HG02970 (cell line): ENCODE measurements at regions not wholly inside any gene's neighbourhood (a gene's known extent, or its start where the extent isn't known, plus 50 kb on each side); places are given as distances from the start of the nearest gene placed in this dataset.

Experiments used
- ATAC-seq: cut with Tn5 transposase; IDR thresholded peaks from one replicate; pipeline ENCODE4 v1.9.1; 2021; ENCODE audit warnings: mild to moderate bottlenecking, moderate library complexity, moderate number of reproducible peaks; ENCODE audit not compliant: unreplicated experiment, low FRiP score

DNA sequence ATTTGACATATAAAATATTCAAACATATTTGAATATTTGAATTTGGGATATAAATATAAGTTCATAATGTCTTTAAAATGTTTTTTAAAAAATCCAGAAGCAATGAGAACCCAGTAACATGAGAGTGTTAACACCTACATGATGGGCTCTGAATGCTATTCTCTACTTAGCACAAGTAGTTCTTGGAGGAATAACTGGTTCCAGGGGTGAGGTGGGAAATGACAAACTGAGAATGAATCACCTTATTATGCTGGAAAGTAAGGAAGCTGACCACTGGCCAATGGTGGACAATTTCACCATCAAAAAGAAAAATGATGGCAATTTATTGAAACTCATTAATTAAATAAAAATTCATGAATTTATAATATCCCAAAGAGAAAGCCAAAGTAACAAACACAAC is 79.6 kb upstream of the NABP1 start:
- ATAC-seq: no peak

- ATAC-seq: no peak
These were observed 76.9 kb upstream of the NABP1 start for GRCh38 chr2:191601060-191601459.

GRCh38 chr2:191604154-191604553 is 73.8 kb upstream of the NABP1 start:
- no peak for ATAC-seq

DNA sequence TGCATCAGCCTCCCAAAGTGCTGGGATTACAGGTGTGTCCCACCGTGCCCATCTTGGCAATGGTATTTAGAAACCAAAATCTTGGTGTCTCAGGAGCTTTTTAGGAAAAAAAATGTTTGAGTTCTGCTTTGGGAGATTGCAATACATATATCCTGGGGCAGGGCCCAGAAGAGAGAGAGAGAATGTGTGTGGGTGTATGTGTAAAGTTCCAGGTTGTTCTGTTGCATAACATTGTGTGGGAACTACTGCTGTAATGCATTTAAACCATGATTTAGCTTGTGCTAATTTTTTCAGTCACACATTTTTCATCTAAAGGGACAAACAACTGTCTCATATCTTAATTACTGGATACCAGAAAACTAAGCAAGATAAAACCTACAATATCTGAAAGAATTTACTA is 70.8 kb upstream of the NABP1 start:
- ATAC-seq: no peak

- ATAC-seq: no peak
These were observed 67.2 kb upstream of the NABP1 start for GRCh38 chr2:191610756-191611155.

- ATAC-seq: peak; percentile 90
These were observed 66.3 kb upstream of the NABP1 start for GRCh38 chr2:191611614-191612013.

- ATAC-seq: no peak
These were observed 65.4 kb upstream of the NABP1 start for GRCh38 chr2:191612496-191612895.

DNA sequence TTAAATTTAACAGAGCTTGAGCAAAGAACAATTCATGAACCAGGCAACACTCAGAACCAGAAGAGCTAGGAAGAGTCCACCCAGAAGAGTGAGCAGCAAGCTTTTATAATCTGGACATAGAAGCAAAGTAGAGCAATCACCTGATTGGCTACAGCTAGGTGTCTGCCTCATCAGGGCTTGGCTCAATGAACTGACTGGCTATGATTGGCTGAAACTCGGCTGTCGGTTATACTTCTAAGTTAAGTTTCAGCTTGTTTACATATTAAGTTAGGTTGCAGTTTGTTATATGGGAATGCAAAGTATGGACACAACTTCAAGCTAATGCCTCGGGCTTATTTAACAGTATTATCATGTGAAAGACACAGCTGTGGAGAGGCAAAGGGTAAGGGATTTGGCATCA is 63.2 kb upstream of the NABP1 start:
- ATAC-seq: no peak

DNA sequence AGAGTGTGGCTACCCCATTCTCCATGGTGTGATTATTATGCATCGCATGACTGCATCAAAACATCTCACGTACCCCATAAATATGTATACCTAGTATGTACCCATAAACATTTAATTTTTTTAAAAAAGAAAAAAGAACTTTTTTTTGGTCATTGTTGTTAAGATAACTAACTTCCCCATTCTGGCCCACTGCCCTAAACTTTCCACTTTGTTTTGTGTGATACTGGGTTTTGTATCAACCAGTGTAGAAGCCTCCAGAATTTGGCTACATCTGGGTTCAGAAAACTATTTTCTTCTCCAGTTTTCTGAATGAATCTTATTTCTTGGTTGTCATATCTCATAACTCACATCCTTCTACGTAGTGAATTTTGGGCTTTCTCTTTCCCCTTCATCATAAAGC is 62.3 kb upstream of the NABP1 start:
- no peak for ATAC-seq

GRCh38 chr2:191617575-191617974 is 60.4 kb upstream of the NABP1 start:
- peak; percentile 88 for ATAC-seq

- no peak for ATAC-seq
These were observed 59.7 kb upstream of the NABP1 start for GRCh38 chr2:191618046-191618780.

DNA sequence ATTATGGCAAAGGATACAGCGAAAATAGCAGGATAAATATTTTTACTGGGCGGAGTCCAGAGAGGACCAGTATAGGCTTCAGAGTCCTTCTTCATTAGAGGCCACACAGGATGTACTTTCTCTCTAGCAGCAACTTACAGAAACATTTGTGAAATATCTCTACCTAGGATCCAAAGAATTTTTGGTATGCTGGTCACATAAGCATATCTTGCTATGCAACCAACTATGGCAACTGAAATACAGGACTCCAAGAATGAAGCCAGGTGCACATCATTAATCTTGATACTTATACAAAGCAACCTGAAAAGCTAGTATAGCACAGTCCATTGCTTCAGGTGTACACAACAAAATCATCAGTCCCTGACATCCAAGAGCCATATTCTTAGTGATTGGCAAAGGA is 59.1 kb upstream of the NABP1 start:
- no peak for ATAC-seq

DNA sequence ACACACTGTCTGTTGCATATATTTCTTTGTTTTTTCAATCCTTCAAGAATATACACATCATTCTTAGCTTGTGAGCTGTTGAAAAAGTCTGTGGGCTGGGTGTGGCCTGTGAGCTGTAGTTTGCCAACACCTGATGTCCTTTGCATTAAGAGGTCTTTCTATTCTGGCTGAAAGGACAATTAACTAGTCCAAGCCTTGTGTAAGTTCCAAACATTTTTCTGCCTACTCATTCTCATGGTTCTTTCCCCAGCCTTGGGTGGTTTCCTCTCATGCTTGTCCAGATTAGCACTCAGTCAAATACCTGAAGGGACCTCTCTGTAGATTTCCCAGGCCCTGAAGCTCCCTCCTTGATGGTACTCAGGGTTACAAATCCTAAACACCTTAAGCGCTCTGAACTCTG is 57.8 kb upstream of the NABP1 start:
- no peak for ATAC-seq

GRCh38 chr2:191622374-191623320 is 55.3 kb upstream of the NABP1 start:
- no peak for ATAC-seq

DNA sequence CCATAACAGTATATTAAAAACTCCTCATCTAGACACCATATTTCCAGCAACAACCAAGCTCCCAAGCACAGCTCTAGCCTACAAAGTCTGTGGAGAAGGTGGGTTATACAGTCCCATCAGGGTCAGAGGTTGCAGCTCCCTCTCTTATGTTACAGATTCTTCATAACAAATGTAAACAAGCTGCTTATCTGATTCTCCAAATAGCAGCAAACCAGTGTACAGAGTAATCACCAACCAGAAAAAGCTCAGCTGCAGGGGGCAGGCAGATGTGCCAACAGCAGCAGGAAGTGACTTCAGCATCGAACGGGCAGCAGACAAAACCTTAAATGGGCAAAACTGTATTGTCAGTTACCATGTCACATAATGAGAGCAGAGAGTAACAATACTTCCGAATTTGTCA is 52.9 kb upstream of the NABP1 start:
- ATAC-seq: no peak

DNA sequence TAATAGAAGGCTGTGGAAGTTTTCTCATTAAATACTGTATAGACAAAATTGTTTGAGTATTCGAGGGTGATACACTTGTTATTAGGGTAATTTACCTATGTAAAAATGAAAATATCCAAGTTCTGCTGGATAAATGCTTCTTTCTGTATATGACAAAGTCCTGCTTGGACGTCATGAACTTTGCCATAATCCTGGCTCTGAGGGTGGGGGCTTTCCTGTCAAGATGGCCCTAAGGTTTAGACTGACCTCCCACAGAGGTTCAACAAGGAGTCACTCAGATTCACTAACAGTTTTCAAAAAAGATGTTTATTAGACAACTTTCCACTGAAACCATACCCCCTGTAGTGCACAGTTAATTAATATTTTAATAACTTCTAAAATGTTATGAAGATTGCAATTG is 52.5 kb upstream of the NABP1 start:
- no peak for ATAC-seq

DNA sequence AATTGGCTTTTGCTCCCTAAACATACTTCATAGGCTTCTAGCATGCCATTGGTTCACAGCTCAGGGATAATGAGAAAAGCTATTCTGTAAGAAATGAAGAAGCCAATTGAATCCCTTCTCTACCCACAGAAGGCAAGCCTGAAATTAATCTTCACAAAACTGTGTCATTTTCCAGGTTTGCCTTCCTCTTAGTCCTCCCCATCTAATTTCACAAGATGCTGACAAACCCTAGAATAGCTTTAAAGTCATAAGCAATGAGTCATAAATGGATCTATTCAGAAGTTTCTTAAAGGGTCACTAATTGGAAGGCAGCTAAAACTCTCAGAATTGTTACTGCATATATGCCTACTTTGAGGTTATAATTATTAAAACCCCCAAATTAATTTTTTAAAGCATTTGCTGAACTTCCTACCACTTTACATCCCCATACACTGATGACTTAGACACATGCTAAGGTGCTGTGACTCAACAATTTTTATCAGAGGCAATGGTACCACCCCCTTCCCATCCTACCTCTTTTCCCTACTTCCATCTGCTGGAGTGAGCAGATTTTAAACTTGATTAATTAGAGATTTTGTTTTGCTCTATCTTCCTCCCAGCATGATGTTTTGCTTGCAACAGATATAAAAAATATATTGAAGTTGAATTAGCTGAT is 51.3 kb upstream of the NABP1 start:
- no peak for ATAC-seq

- no peak for ATAC-seq
These were observed 50.4 kb upstream of the NABP1 start for GRCh38 chr2:191627518-191627917.
